ENCODE measurements at regions not wholly inside any gene's neighbourhood (a gene's known extent, or its start where the extent isn't known, plus 50 kb on each side); places are given as distances from the start of the nearest gene placed in this dataset.

DNA sequence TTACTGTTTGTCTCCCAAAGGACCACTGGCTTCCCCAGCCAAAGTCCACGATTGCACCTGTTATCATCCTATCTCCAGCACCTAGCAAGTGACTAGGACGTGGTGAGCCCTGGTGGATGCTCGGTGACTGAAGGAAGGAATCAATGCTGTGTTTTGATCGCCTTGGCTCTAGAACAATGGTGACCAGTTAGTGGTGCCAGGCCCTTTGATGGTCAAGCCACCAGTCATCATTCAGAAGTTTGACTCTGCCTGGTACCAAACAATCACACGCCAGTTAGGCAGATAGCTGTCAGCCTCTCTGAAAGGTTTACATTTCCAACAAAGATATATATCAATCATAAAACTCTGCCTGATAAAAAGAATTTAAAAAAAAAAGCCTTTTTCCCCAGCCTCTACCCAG lies 244.1 kb downstream of the SH3BP4 start:
- no peaks in the 10 kb centered on the region for H3K4me1 Mint-ChIP-seq (ENCODE audit: low read depth)
- peaks cover 27% of the 10 kb centered on the region for H3K27me3 Mint-ChIP-seq
- DNase-seq (ENCODE audit: low spot score, unreplicated experiment): no peak
- no peak overlapping the region for H3K4me3 Mint-ChIP-seq (ENCODE audit: low read depth)
- no peak overlapping the region for H3K27ac Mint-ChIP-seq
- H3K36me3 Mint-ChIP-seq (ENCODE audit: insufficient read depth): no peaks in the 10 kb centered on the region
- no peaks in the 10 kb centered on the region for H3K9me3 Mint-ChIP-seq (ENCODE audit: low read depth)
- TF ChIP-seq, protein P1, sequence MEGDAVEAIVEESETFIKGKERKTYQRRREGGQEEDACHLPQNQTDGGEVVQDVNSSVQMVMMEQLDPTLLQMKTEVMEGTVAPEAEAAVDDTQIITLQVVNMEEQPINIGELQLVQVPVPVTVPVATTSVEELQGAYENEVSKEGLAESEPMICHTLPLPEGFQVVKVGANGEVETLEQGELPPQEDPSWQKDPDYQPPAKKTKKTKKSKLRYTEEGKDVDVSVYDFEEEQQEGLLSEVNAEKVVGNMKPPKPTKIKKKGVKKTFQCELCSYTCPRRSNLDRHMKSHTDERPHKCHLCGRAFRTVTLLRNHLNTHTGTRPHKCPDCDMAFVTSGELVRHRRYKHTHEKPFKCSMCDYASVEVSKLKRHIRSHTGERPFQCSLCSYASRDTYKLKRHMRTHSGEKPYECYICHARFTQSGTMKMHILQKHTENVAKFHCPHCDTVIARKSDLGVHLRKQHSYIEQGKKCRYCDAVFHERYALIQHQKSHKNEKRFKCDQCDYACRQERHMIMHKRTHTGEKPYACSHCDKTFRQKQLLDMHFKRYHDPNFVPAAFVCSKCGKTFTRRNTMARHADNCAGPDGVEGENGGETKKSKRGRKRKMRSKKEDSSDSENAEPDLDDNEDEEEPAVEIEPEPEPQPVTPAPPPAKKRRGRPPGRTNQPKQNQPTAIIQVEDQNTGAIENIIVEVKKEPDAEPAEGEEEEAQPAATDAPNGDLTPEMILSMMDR (IDR thresholded peaks at IDR 0.05; ENCODE audit: unreplicated experiment): no peak

DNA sequence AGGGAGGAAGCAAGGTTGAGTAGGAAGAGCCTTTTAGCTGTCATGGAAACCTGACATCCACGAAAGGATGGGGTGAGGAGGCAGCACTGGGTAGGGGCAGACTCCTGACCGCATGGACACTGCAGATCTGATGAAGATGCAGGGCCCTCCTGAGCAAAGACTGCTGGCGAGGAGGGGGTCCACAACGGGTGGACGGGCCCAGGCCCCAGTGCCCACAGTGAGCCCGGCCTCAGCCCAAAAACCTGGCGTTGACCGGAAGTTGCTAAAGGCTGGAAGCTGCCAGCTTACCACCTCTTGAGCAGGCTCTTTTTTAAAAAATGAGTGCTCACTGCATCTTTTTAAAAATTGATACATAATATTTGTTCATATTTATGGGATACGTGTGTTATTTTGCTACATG lies 247.3 kb downstream of the SH3BP4 start:
- no peaks in the 10 kb centered on the region for H3K36me3 Mint-ChIP-seq (ENCODE audit: insufficient read depth)
- no peaks in the 10 kb centered on the region for H3K9me3 Mint-ChIP-seq (ENCODE audit: low read depth)
- H3K27ac Mint-ChIP-seq: no peak overlapping the region
- no peak overlapping the region for H3K4me3 Mint-ChIP-seq (ENCODE audit: low read depth)
- no peaks in the 10 kb centered on the region for H3K4me1 Mint-ChIP-seq (ENCODE audit: low read depth)
- TF ChIP-seq, protein P1 (IDR thresholded peaks at IDR 0.05; ENCODE audit: unreplicated experiment): no peak
- peaks cover 27% of the 10 kb centered on the region for H3K27me3 Mint-ChIP-seq
- DNase-seq (ENCODE audit: low spot score, unreplicated experiment): no peak

DNA sequence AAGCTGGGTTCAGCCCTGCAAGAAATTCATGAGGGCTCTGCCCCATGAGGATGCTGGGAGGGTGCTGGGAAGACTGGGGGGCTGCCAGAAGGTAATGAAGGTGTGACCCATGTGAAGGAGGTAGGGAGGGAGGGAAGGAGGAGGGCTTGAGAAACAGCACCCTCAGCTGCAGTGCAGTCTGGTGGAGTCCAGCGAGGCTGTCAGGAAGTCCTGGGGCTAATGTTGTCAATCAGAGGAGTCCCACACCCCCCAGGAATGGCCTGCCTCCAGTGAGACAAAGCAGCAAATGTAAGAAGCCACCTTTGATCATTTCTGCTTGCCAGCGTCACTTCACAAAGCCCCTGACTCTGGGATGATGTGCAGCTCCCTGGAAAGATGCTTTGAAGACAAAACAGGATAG lies 248.4 kb downstream of the SH3BP4 start:
- no peak overlapping the region for H3K4me3 Mint-ChIP-seq (ENCODE audit: low read depth)
- no peaks in the 10 kb centered on the region for H3K36me3 Mint-ChIP-seq (ENCODE audit: insufficient read depth)
- H3K27me3 Mint-ChIP-seq: peaks cover 23% of the 10 kb centered on the region
- no peaks in the 10 kb centered on the region for H3K4me1 Mint-ChIP-seq (ENCODE audit: low read depth)
- no peak overlapping the region for H3K27ac Mint-ChIP-seq
- no peaks in the 10 kb centered on the region for H3K9me3 Mint-ChIP-seq (ENCODE audit: low read depth)
- no peak for DNase-seq (ENCODE audit: low spot score, unreplicated experiment)
- TF ChIP-seq, protein P1 (IDR thresholded peaks at IDR 0.05; ENCODE audit: unreplicated experiment): no peak

DNA sequence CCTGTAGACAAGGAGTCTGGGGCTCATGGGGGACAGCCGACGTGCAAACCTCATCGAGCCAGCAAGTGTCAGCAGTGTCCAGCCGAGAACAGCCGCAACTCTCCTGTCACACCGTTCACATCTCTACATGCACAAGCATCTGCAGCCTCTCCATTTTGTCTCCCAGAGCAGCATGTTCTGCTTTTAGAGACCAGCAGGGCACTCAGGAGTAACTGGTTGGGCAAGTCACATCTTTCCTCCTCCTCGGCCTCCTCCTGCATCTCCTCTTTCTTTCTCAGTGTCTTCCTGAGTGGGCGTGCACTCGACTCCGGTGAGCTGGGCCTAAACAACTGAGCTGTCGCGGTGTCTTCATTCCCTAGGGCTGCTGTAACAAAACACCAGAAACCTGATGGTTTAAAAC lies 249.9 kb downstream of the SH3BP4 start:
- no peak overlapping the region for H3K4me3 Mint-ChIP-seq (ENCODE audit: low read depth)
- H3K4me1 Mint-ChIP-seq (ENCODE audit: low read depth): no peaks in the 10 kb centered on the region
- H3K36me3 Mint-ChIP-seq (ENCODE audit: insufficient read depth): no peaks in the 10 kb centered on the region
- peaks cover 25% of the 10 kb centered on the region for H3K27me3 Mint-ChIP-seq
- H3K27ac Mint-ChIP-seq: no peak overlapping the region
- no peaks in the 10 kb centered on the region for H3K9me3 Mint-ChIP-seq (ENCODE audit: low read depth)
- DNase-seq (ENCODE audit: low spot score, unreplicated experiment): no peak
- TF ChIP-seq, protein P1 (IDR thresholded peaks at IDR 0.05; ENCODE audit: unreplicated experiment): no peak

DNA sequence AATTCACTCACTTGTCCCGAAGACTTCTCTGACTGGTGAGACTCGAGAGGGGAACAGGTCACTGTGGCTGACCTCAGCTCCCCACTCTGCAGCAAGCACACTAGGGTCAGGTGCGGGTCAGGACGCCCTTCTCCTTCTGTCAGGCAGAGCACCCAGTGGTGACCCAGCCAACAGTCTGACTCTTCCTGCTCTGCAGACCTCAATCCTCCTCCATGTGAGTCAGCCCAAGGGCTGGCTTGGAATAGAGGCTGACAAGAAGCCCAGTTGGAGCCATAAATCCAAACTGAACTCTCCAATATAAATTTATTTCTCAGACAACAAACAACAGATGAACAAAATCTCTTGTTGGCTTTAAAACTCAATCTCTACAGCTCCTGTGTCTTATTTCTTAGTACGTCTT lies 253.1 kb downstream of the SH3BP4 start:
- TF ChIP-seq, protein P1 (IDR thresholded peaks at IDR 0.05; ENCODE audit: unreplicated experiment): no peak
- Mint-ChIP-seq H3K4me3 (ENCODE audit: low read depth) (no peak overlapping the region), H3K27ac (no peak overlapping the region), H3K27me3 (peaks cover 20% of the 10 kb centered on the region), H3K36me3 (ENCODE audit: insufficient read depth) (no peaks in the 10 kb centered on the region), H3K4me1 (ENCODE audit: low read depth) (no peaks in the 10 kb centered on the region), H3K9me3 (ENCODE audit: low read depth) (peaks cover under 1% of the 10 kb centered on the region)
- DNase-seq (ENCODE audit: low spot score, unreplicated experiment): no peak
